ENCODE measurements at regions not wholly inside any gene's neighbourhood (a gene's known extent, or its start where the extent isn't known, plus 50 kb on each side); places are given as distances from the start of the nearest gene placed in this dataset.

DNA sequence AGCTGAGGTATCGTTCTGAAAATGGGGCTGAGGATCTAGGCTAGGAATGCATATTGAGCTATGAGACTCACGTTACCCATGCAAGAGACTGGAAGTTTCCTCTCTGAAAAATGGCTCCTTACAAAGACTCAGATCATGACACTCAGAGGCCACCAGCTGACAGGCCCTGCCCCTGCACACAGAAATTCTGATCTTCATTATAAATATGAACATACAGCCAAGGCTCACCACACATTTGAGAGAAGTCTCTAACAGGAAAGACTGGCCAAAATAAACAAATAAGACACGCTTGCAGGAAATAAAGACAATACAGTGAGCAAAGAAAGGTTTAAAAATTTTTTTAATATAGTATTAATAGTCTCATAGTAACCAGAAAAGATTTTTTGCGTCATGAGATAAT, 365.9 kb downstream of the NFIB start:
- Histone ChIP-seq H3K4me3 (ENCODE audit: low read depth in 1 of 3, low read length in 3 of 3) (no peak overlapping the region), H3K27me3 (ENCODE audit: control insufficient read depth in 4 of 4, insufficient read depth in 4 of 4, low read length in 3 of 4) (peaks cover 0 to under 1% (median 0%) of the 10 kb centered on the region in 4 donors), H3K27ac (ENCODE audit: low read depth in 1 of 2, low read length in 2 of 2) (no peak overlapping the region), H3K4me1 (ENCODE audit: control insufficient read depth in 4 of 4, insufficient read depth in 4 of 4, low read length in 3 of 4) (no peaks in the 10 kb centered on the region), H3K9ac (ENCODE audit: low read depth in 1 of 2, low read length in 2 of 2) (no peak overlapping the region), H3K36me3 (ENCODE audit: control insufficient read depth in 4 of 4, insufficient read depth in 3 of 4, low read depth in 1 of 4, low read length in 3 of 4) (no peaks in the 10 kb centered on the region), H3K9me3 (ENCODE audit: control insufficient read depth in 4 of 4, low read length in 3 of 4) (no peaks in the 10 kb centered on the region)
- 68% methylated on average over 4 of the region's 4 CpGs for WGBS
- no peak for DNase-seq (ENCODE audit: low spot score)
- TF ChIP-seq, protein P1, sequence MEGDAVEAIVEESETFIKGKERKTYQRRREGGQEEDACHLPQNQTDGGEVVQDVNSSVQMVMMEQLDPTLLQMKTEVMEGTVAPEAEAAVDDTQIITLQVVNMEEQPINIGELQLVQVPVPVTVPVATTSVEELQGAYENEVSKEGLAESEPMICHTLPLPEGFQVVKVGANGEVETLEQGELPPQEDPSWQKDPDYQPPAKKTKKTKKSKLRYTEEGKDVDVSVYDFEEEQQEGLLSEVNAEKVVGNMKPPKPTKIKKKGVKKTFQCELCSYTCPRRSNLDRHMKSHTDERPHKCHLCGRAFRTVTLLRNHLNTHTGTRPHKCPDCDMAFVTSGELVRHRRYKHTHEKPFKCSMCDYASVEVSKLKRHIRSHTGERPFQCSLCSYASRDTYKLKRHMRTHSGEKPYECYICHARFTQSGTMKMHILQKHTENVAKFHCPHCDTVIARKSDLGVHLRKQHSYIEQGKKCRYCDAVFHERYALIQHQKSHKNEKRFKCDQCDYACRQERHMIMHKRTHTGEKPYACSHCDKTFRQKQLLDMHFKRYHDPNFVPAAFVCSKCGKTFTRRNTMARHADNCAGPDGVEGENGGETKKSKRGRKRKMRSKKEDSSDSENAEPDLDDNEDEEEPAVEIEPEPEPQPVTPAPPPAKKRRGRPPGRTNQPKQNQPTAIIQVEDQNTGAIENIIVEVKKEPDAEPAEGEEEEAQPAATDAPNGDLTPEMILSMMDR (IDR thresholded peaks at IDR 0.05; ENCODE audit: low read depth, low read length, missing input control): no peak
- TF ChIP-seq HNF4G (IDR thresholded peaks at IDR 0.05): no peak
- no peak for TF ChIP-seq RAD21 (IDR thresholded peaks at IDR 0.05)

DNA sequence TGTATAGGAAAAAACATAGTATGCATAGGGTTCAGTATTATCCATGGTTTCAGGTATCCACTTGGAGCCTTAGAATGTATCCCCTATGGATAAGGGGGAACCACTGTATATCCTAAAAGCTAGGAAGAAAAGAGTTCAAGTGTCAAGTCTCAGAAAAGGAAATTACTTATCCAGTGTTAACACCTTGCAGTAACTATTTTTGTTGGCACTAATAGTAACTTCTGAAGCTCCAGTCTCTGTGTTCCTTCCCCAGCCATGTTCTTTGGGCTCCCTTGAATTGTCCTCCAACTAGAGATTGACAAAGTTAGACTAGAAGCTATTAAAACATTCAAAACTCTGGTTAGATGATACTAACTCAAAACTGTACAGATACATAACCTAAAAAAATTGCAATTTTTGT, 370.8 kb downstream of the NFIB start:
- H3K9ac ChIP-seq (ENCODE audit: low read depth in 1 of 2, low read length in 2 of 2): no peak overlapping the region
- TF ChIP-seq, protein P2, sequence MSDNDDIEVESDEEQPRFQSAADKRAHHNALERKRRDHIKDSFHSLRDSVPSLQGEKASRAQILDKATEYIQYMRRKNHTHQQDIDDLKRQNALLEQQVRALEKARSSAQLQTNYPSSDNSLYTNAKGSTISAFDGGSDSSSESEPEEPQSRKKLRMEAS (IDR thresholded peaks at IDR 0.05): no peak
- TF ChIP-seq GABPA (IDR thresholded peaks at IDR 0.05 in 1 of 2, conservative IDR thresholded peaks at IDR 0.05 in 1 of 2) (no peak), EGR1 (IDR thresholded peaks at IDR 0.05; ENCODE audit: low read depth in 2 of 2) (no peak), TAF1 (conservative IDR thresholded peaks at IDR 0.05) (no peak), YY1 (IDR thresholded peaks at IDR 0.05) (no peak), RXRA (IDR thresholded peaks at IDR 0.05) (no peak), RAD21 (IDR thresholded peaks at IDR 0.05) (no peak)
- TF ChIP-seq, protein P3, sequence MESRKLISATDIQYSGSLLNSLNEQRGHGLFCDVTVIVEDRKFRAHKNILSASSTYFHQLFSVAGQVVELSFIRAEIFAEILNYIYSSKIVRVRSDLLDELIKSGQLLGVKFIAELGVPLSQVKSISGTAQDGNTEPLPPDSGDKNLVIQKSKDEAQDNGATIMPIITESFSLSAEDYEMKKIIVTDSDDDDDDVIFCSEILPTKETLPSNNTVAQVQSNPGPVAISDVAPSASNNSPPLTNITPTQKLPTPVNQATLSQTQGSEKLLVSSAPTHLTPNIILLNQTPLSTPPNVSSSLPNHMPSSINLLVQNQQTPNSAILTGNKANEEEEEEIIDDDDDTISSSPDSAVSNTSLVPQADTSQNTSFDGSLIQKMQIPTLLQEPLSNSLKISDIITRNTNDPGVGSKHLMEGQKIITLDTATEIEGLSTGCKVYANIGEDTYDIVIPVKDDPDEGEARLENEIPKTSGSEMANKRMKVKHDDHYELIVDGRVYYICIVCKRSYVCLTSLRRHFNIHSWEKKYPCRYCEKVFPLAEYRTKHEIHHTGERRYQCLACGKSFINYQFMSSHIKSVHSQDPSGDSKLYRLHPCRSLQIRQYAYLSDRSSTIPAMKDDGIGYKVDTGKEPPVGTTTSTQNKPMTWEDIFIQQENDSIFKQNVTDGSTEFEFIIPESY (IDR thresholded peaks at IDR 0.05): no peak
- H3K36me3 ChIP-seq (ENCODE audit: control insufficient read depth in 4 of 4, insufficient read depth in 3 of 4, low read depth in 1 of 4, low read length in 3 of 4): no peaks in the 10 kb centered on the region
- H3K27ac ChIP-seq (ENCODE audit: low read depth in 1 of 2, low read length in 2 of 2): no peak overlapping the region
- H3K27me3 ChIP-seq (ENCODE audit: control insufficient read depth in 4 of 4, insufficient read depth in 4 of 4, low read length in 3 of 4): peaks cover 0 to 4% (median 2%) of the 10 kb centered on the region in 4 donors
- no peaks in the 10 kb centered on the region for H3K9me3 ChIP-seq (ENCODE audit: control insufficient read depth in 4 of 4, low read length in 3 of 4)
- DNase-seq (ENCODE audit: low spot score): no peak
- no peak overlapping the region for H3K4me3 ChIP-seq (ENCODE audit: low read depth in 1 of 3, low read length in 3 of 3)
- no peaks in the 10 kb centered on the region for H3K4me1 ChIP-seq (ENCODE audit: control insufficient read depth in 4 of 4, insufficient read depth in 4 of 4, low read length in 3 of 4)

DNA sequence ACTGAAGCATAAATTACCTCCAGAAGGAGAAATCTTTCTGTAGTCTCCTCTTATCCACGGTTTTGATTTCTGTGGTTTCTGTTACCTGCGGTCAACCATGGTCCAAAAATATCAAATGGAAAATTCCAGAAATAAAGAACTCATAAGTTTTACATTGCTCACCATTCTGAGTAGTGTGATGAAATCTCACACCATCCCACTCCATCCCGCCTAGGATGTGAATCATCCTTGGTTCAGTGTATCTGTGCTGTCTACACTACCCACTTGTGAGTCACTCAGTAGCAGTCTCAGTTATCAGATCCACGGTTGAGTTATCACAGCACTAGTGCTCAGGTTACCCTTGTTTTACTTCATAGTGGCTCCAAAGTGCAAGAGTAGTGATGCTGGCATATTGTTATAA, 371.2 kb downstream of the NFIB start:
- Histone ChIP-seq H3K9ac (ENCODE audit: low read depth in 1 of 2, low read length in 2 of 2) (no peak overlapping the region), H3K27me3 (ENCODE audit: control insufficient read depth in 4 of 4, insufficient read depth in 4 of 4, low read length in 3 of 4) (peaks cover 0 to 4% (median 2%) of the 10 kb centered on the region in 4 donors), H3K4me3 (ENCODE audit: low read depth in 1 of 3, low read length in 3 of 3) (no peak overlapping the region), H3K9me3 (ENCODE audit: control insufficient read depth in 4 of 4, low read length in 3 of 4) (no peaks in the 10 kb centered on the region), H3K4me1 (ENCODE audit: control insufficient read depth in 4 of 4, insufficient read depth in 4 of 4, low read length in 3 of 4) (no peaks in the 10 kb centered on the region), H3K27ac (ENCODE audit: low read depth in 1 of 2, low read length in 2 of 2) (no peak overlapping the region), H3K36me3 (ENCODE audit: control insufficient read depth in 4 of 4, insufficient read depth in 3 of 4, low read depth in 1 of 4, low read length in 3 of 4) (no peaks in the 10 kb centered on the region)
- WGBS: 73% methylated on average over 4 of the region's 4 CpGs
- no peak for DNase-seq (ENCODE audit: low spot score)
- no peak for TF ChIP-seq NR2F2 (IDR thresholded peaks at IDR 0.05)
- no peak for TF ChIP-seq EGR1 (IDR thresholded peaks at IDR 0.05; ENCODE audit: low read depth in 2 of 2)
- no peak for TF ChIP-seq HNF4G (IDR thresholded peaks at IDR 0.05)
- no peak for TF ChIP-seq YY1 (IDR thresholded peaks at IDR 0.05)
- TF ChIP-seq, protein P4, sequence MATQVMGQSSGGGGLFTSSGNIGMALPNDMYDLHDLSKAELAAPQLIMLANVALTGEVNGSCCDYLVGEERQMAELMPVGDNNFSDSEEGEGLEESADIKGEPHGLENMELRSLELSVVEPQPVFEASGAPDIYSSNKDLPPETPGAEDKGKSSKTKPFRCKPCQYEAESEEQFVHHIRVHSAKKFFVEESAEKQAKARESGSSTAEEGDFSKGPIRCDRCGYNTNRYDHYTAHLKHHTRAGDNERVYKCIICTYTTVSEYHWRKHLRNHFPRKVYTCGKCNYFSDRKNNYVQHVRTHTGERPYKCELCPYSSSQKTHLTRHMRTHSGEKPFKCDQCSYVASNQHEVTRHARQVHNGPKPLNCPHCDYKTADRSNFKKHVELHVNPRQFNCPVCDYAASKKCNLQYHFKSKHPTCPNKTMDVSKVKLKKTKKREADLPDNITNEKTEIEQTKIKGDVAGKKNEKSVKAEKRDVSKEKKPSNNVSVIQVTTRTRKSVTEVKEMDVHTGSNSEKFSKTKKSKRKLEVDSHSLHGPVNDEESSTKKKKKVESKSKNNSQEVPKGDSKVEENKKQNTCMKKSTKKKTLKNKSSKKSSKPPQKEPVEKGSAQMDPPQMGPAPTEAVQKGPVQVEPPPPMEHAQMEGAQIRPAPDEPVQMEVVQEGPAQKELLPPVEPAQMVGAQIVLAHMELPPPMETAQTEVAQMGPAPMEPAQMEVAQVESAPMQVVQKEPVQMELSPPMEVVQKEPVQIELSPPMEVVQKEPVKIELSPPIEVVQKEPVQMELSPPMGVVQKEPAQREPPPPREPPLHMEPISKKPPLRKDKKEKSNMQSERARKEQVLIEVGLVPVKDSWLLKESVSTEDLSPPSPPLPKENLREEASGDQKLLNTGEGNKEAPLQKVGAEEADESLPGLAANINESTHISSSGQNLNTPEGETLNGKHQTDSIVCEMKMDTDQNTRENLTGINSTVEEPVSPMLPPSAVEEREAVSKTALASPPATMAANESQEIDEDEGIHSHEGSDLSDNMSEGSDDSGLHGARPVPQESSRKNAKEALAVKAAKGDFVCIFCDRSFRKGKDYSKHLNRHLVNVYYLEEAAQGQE (IDR thresholded peaks at IDR 0.05): no peak
- TF ChIP-seq, protein P2 (IDR thresholded peaks at IDR 0.05): no peak
- TF ChIP-seq, protein P1 (IDR thresholded peaks at IDR 0.05; ENCODE audit: low read depth, low read length, missing input control): no peak
- TF ChIP-seq SP1 (IDR thresholded peaks at IDR 0.05): no peak
- TF ChIP-seq RXRA (IDR thresholded peaks at IDR 0.05): no peak
- TF ChIP-seq GABPA (IDR thresholded peaks at IDR 0.05 in 1 of 2, conservative IDR thresholded peaks at IDR 0.05 in 1 of 2): no peak
- no peak for TF ChIP-seq FOXA1 (IDR thresholded peaks at IDR 0.05)
- TF ChIP-seq FOXA2 (IDR thresholded peaks at IDR 0.05): no peak
- TF ChIP-seq RAD21 (IDR thresholded peaks at IDR 0.05): no peak
